ENCODE measurements at regions not wholly inside any gene's neighbourhood (a gene's known extent, or its start where the extent isn't known, plus 50 kb on each side); places are given as distances from the start of the nearest gene placed in this dataset.

DNA sequence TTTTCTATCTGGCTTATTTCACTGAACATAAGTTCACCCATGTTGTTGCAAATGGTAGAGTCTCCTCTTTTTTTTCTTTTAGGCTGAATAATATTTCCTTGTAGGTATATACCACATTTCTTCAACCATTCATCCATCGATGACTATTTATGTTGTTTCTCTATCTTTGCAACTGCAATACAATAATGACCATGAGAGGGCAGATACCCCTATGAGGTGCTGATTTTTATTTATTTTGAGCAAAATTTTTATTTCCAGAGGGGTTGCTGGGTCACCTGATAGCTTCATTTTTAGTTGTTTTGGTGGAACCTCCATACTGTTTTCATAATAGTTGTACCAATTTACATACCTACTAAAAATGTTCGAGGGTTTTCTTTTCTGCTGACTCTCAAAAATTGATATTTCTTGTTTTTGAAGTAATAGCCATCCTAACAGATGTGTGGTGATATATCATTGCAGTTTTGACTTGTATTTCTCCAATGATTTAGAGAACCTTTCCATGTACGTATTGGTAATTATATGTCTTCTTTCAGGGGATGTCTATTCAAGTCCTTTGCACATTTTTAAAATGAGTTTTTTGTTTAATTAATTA, 1697.0 kb downstream of the PCDH7 start:
- TF ChIP-seq EZH2 (IDR thresholded peaks at IDR 0.05; ENCODE audit: insufficient read depth, poor library complexity, severe bottlenecking) = no peak
- TF ChIP-seq EZH2phosphoT487 (IDR thresholded peaks at IDR 0.05; ENCODE audit: insufficient read depth, low read depth) = no peak
